Endodermal cell (in vitro differentiated cells): ENCODE measurements at regions not wholly inside any gene's neighbourhood (a gene's known extent, or its start where the extent isn't known, plus 50 kb on each side); places are given as distances from the start of the nearest gene placed in this dataset.

Experiments used
- DNase-seq: peaks from one replicate; pipeline ENCODE4 v3.0.0-alpha.2; 2017
- H3K27ac ChIP-seq: 2 replicates; pipeline ENCODE4 v1.5.1; 2013; ENCODE audit warnings: mild to moderate bottlenecking, low read depth, low read length, moderate library complexity
- H3K27me3 ChIP-seq: 2 replicates; pipeline ENCODE4 v1.6.1; 2013; ENCODE audit warnings: mild to moderate bottlenecking, low read length, moderate library complexity; ENCODE audit not compliant: insufficient read depth, control insufficient read depth, poor library complexity, severe bottlenecking
- H3K36me3 ChIP-seq: 2 replicates; pipeline ENCODE4 v1.7.0; 2013; ENCODE audit warnings: mild to moderate bottlenecking, low read length, moderate library complexity; ENCODE audit not compliant: control insufficient read depth, insufficient read depth
- H3K4me1 ChIP-seq: one replicate; pipeline ENCODE4 v1.7.0; 2013; ENCODE audit warnings: low read length; ENCODE audit not compliant: control insufficient read depth, insufficient read depth
- H3K4me3 ChIP-seq: 2 replicates; pipeline ENCODE4 v1.5.1; 2013; ENCODE audit warnings: mild to moderate bottlenecking, low read length, moderate library complexity
- H3K9ac ChIP-seq: 2 replicates; pipeline ENCODE4 v1.6.1; 2013; ENCODE audit warnings: mild to moderate bottlenecking, low read length, moderate library complexity; ENCODE audit not compliant: poor library complexity, severe bottlenecking; ENCODE audit errors: extremely low read depth
- H3K9me3 ChIP-seq: 2 replicates; pipeline ENCODE4 v1.6.1; 2013; ENCODE audit warnings: mild to moderate bottlenecking, low read length, moderate library complexity; ENCODE audit not compliant: control insufficient read depth
- H3K27ac Mint-ChIP-seq: 2 replicates; pipeline ENCODE4 v1.8.0; 2020; ENCODE audit warnings: mixed read lengths
- H3K27me3 Mint-ChIP-seq: 2 replicates; pipeline ENCODE4 v1.8.0; 2021; ENCODE audit warnings: mild to moderate bottlenecking, mixed read lengths; ENCODE audit not compliant: insufficient read depth
- H3K36me3 Mint-ChIP-seq: 2 replicates; pipeline ENCODE4 v1.8.0; 2020; ENCODE audit warnings: low read depth, mixed read lengths
- H3K4me1 Mint-ChIP-seq: 2 replicates; pipeline ENCODE4 v1.8.0; 2020; ENCODE audit warnings: mixed read lengths
- H3K4me3 Mint-ChIP-seq: 2 replicates; pipeline ENCODE4 v1.8.0; 2020; ENCODE audit warnings: mild to moderate bottlenecking, moderate library complexity, mixed read lengths
- H3K9me3 Mint-ChIP-seq: 2 replicates; pipeline ENCODE4 v1.8.0; 2020; ENCODE audit warnings: mild to moderate bottlenecking, mixed read lengths
- CTCF ChIP-seq: fragments of 200-600 bp; sonication (generic); conservative IDR thresholded peaks from 2 replicates; pipeline ENCODE4 v1.5.0; 2021; ENCODE audit warnings: antibody characterized with exemption, mild to moderate bottlenecking
- WGBS, 2 experiments: methylation state at CpG; one replicate each; pipeline versions ENCODE4 v1.1.5 to v1.1.7; 2013; ENCODE audit warnings: missing lambda C conversion rate in 2 of 2, mixed read lengths in 1 of 2; ENCODE audit not compliant: insufficient coverage in 1 of 2, insufficient read length in 1 of 2; 5-methylcytosine and 5-hydroxymethylcytosine counted together

GRCh38 chr12:74751441-74751840 is 213.8 kb downstream of the ATXN7L3B start:
- H3K27me3 Mint-ChIP-seq: no peaks in the 10 kb centered on the region
- no peaks in the 10 kb centered on the region for H3K36me3 Mint-ChIP-seq
- no peak for DNase-seq
- Histone ChIP-seq H3K9ac (no peak overlapping the region), H3K27ac (no peak overlapping the region), H3K4me3 (no peak overlapping the region), H3K36me3 (no peaks in the 10 kb centered on the region), H3K9me3 (no peaks in the 10 kb centered on the region), H3K27me3 (no peaks in the 10 kb centered on the region), H3K4me1 (no peaks in the 10 kb centered on the region)
- H3K4me3 Mint-ChIP-seq: no peak overlapping the region
- H3K27ac Mint-ChIP-seq: no peak overlapping the region
- 95 to 100% methylated on average over 1 of the region's 1 CpG for WGBS, 2 experiments
- H3K9me3 Mint-ChIP-seq: peaks cover 6% of the 10 kb centered on the region
- no peaks in the 10 kb centered on the region for H3K4me1 Mint-ChIP-seq
- TF ChIP-seq CTCF: no peak

- Histone ChIP-seq H3K27ac (no peak overlapping the region), H3K9ac (no peak overlapping the region), H3K4me3 (no peak overlapping the region), H3K27me3 (no peaks in the 10 kb centered on the region), H3K9me3 (no peaks in the 10 kb centered on the region), H3K4me1 (no peaks in the 10 kb centered on the region), H3K36me3 (no peaks in the 10 kb centered on the region)
- Mint-ChIP-seq H3K9me3 (peaks cover 6% of the 10 kb centered on the region), H3K27ac (no peak overlapping the region), H3K36me3 (no peaks in the 10 kb centered on the region), H3K4me1 (no peaks in the 10 kb centered on the region), H3K4me3 (no peak overlapping the region), H3K27me3 (no peaks in the 10 kb centered on the region)
- no peak for DNase-seq
- 86 to 98% methylated on average over 3 of the region's 3 CpGs for WGBS, 2 experiments
- no peak for TF ChIP-seq CTCF
Observed at GRCh38 chr12:74752215-74752614, 214.6 kb downstream of the ATXN7L3B start.

GRCh38 chr12:74770552-74770951 is 232.9 kb downstream of the ATXN7L3B start:
- Histone ChIP-seq H3K27ac (no peak overlapping the region), H3K9ac (no peak overlapping the region), H3K36me3 (no peaks in the 10 kb centered on the region), H3K4me1 (no peaks in the 10 kb centered on the region), H3K9me3 (no peaks in the 10 kb centered on the region), H3K4me3 (no peak overlapping the region), H3K27me3 (no peaks in the 10 kb centered on the region)
- H3K4me3 Mint-ChIP-seq: no peak overlapping the region
- DNase-seq: no peak
- H3K36me3 Mint-ChIP-seq: no peaks in the 10 kb centered on the region
- H3K27ac Mint-ChIP-seq: no peak overlapping the region
- no peaks in the 10 kb centered on the region for H3K27me3 Mint-ChIP-seq
- no peak for TF ChIP-seq CTCF
- no peaks in the 10 kb centered on the region for H3K9me3 Mint-ChIP-seq
- H3K4me1 Mint-ChIP-seq: no peaks in the 10 kb centered on the region
